GM12864 (cell line): ENCODE measurements at regions not wholly inside any gene's neighbourhood (a gene's known extent, or its start where the extent isn't known, plus 50 kb on each side); places are given as distances from the start of the nearest gene placed in this dataset.

Experiments used
- DNase-seq: peaks from one replicate; pipeline ENCODE4 v3.0.0-alpha.2; 2011; ENCODE audit warnings: low read depth
- H3K4me3 ChIP-seq: 2 replicates; pipeline ENCODE4 v1.5.1; 2011; ENCODE audit warnings: mild to moderate bottlenecking, low read depth, low read length, control low read depth
- CTCF ChIP-seq: IDR thresholded peaks from 2 replicates; pipeline ENCODE4 v1.5.1; 2011; ENCODE audit warnings: low read depth, mild to moderate bottlenecking, moderate library complexity, low read length, control low read depth, inconsistent platforms; ENCODE audit errors: missing control alignments

- no peak for TF ChIP-seq CTCF
Measured at GRCh38 chr4:57475424-57475823, 365.2 kb upstream of the IGFBP7 start.

GRCh38 chr4:57465321-57466056 lies 355.3 kb upstream of the IGFBP7 start:
- no peak overlapping the region for H3K4me3 ChIP-seq
- no peak for DNase-seq
- TF ChIP-seq CTCF = no peak

More at GRCh38 chr4:57475424-57475823, 365.2 kb upstream of the IGFBP7 start:
- no peak for DNase-seq
- H3K4me3 ChIP-seq = no peak overlapping the region

GRCh38 chr4:57462843-57463242 lies 352.7 kb upstream of the IGFBP7 start:
- no peak for TF ChIP-seq CTCF
- DNase-seq = no peak
- H3K4me3 ChIP-seq = no peak overlapping the region

- H3K4me3 ChIP-seq = no peak overlapping the region
- no peak for DNase-seq
- TF ChIP-seq CTCF = no peak
Measured at GRCh38 chr4:57460967-57461366, 350.8 kb upstream of the IGFBP7 start.

GRCh38 chr4:57448901-57449300 lies 338.7 kb upstream of the IGFBP7 start:
- no peak overlapping the region for H3K4me3 ChIP-seq
- no peak for DNase-seq

GRCh38 chr4:57448452-57448851 lies 338.3 kb upstream of the IGFBP7 start:
- no peak for TF ChIP-seq CTCF
- no peak for DNase-seq
- H3K4me3 ChIP-seq = no peak overlapping the region

More at GRCh38 chr4:57448901-57449300, 338.7 kb upstream of the IGFBP7 start:
- TF ChIP-seq CTCF = no peak

- no peak overlapping the region for H3K4me3 ChIP-seq
- TF ChIP-seq CTCF = no peak
- no peak for DNase-seq
Measured at GRCh38 chr4:57446266-57446665, 336.1 kb upstream of the IGFBP7 start.
